IMR-90 (cell line): ENCODE measurements at regions not wholly inside any gene's neighbourhood (a gene's known extent, or its start where the extent isn't known, plus 50 kb on each side); places are given as distances from the start of the nearest gene placed in this dataset.
A peak's percentile ranks its signal among the peaks of the same experiment; 100 is the strongest.

Source experiments
- ATAC-seq: fragments of 200-7000 bp; cut with Tn5 transposase; 2 replicates; pipeline ENCODE4 v1.9.1; 2020; ENCODE audit warnings: low read depth, mild to moderate bottlenecking, moderate library complexity
- BruUV-seq: library from RNA; stranded (reverse); fragments of 400-500 nt; replicated peaks from 2 replicates; lab custom pipeline; 2021; lab: Mats Ljungman, UMichigan
- CTCF ChIA-PET: fragments of 300-600 bp; formaldehyde crosslinking; extraction: SDS; loops from one replicate; lab custom pipeline; 2021; ENCODE audit warnings: antibody characterized with exemption; lab: Yijun Ruan, JAX
- POLR2A ChIA-PET: fragments of 300-600 bp; sonication (Branson Sonifier 250); formaldehyde crosslinking; loops from one replicate; lab custom pipeline; 2022; ENCODE audit warnings: antibody characterized with exemption; ENCODE audit not compliant: unreplicated experiment; lab: Charles Lee
- DNase-seq: peaks from one replicate; pipeline ENCODE4 v3.0.0; 2013
- H2AFZ ChIP-seq: replicated peaks from 2 replicates; pipeline ENCODE3; 2013; ENCODE audit warnings: low read length, mild to moderate bottlenecking; ENCODE audit not compliant: poor library complexity
- H2AK5ac ChIP-seq: 2 replicates; pipeline ENCODE4 v1.6.1; 2013; ENCODE audit warnings: low read depth, low read length, inconsistent platforms
- H2AK9ac ChIP-seq: replicated peaks from 2 replicates; pipeline ENCODE3; 2013; ENCODE audit warnings: mild to moderate bottlenecking, low read depth, low read length, moderate library complexity; ENCODE audit not compliant: poor library complexity
- H2BK120ac ChIP-seq: 2 replicates; pipeline ENCODE4 v1.6.1; 2013; ENCODE audit warnings: low read depth, low read length, inconsistent platforms
- H2BK15ac ChIP-seq: 3 replicates; pipeline ENCODE4 v1.6.1; 2013; ENCODE audit warnings: low read depth, low read length, inconsistent platforms
- H2BK20ac ChIP-seq: 2 replicates; pipeline ENCODE4 v1.6.1; 2013; ENCODE audit warnings: low read depth, mild to moderate bottlenecking, inconsistent platforms, low read length, moderate library complexity
- H2BK5ac ChIP-seq: 2 replicates; pipeline ENCODE4 v1.6.1; 2013; ENCODE audit warnings: mild to moderate bottlenecking, low read depth, low read length, inconsistent platforms; ENCODE audit not compliant: poor library complexity, severe bottlenecking
- H3K14ac ChIP-seq: replicated peaks from 2 replicates; pipeline ENCODE4 v1.6.1; 2013; ENCODE audit warnings: low read depth, low read length, inconsistent platforms
- H3K18ac ChIP-seq: 2 replicates; pipeline ENCODE4 v1.6.1; 2013; ENCODE audit warnings: low read depth, low read length, control low read depth
- H3K23ac ChIP-seq: 2 replicates; pipeline ENCODE4 v1.6.1; 2013; ENCODE audit warnings: low read depth, low read length, inconsistent platforms
- H3K27ac ChIP-seq: 2 replicates; pipeline ENCODE4 v1.5.1; 2013; ENCODE audit warnings: mild to moderate bottlenecking, control low read depth, low read length; ENCODE audit not compliant: insufficient read depth
- H3K27me3 ChIP-seq: 2 replicates; pipeline ENCODE4 v1.6.1; 2013; ENCODE audit warnings: low read length; ENCODE audit not compliant: control insufficient read depth, insufficient read depth
- H3K36me3 ChIP-seq: 2 replicates; pipeline ENCODE4 v1.6.1; 2013; ENCODE audit warnings: low read length, mixed read lengths; ENCODE audit not compliant: control insufficient read depth, insufficient read depth
- H3K4ac ChIP-seq: 2 replicates; pipeline ENCODE4 v1.6.1; 2013; ENCODE audit warnings: low read depth, low read length, inconsistent platforms
- H3K4me1 ChIP-seq: 2 replicates; pipeline ENCODE4 v1.6.1; 2013; ENCODE audit warnings: low read length, mixed read lengths; ENCODE audit not compliant: control insufficient read depth, insufficient read depth
- H3K4me2 ChIP-seq: 2 replicates; pipeline ENCODE4 v1.6.1; 2013; ENCODE audit warnings: low read depth, mild to moderate bottlenecking, control low read depth, low read length, moderate library complexity
- H3K4me3 ChIP-seq: 2 replicates; pipeline ENCODE4 v1.5.1; 2013; ENCODE audit warnings: low read depth, mild to moderate bottlenecking, control low read depth, low read length, moderate library complexity; ENCODE audit not compliant: insufficient read depth
- H3K56ac ChIP-seq: 2 replicates; pipeline ENCODE4 v1.6.1; 2013; ENCODE audit warnings: low read length, inconsistent platforms; ENCODE audit not compliant: insufficient read depth; ENCODE audit errors: extremely low read depth
- H3K79me1 ChIP-seq, 2 experiments: 2 replicates each; pipeline ENCODE4 v1.6.1; 2013; ENCODE audit warnings: low read length in 2 of 2, inconsistent platforms in 1 of 2, low read depth in 1 of 2
- H3K9ac ChIP-seq: 2 replicates; pipeline ENCODE4 v1.6.1; 2013; ENCODE audit warnings: low read depth, low read length, control low read depth
- H3K9me1 ChIP-seq: 2 replicates; pipeline ENCODE4 v1.6.1; 2013; ENCODE audit warnings: low read length, inconsistent platforms; ENCODE audit not compliant: insufficient read depth
- H3K9me3 ChIP-seq: 2 replicates; pipeline ENCODE4 v1.6.1; 2013; ENCODE audit warnings: low read length; ENCODE audit not compliant: control insufficient read depth, insufficient read depth
- H4K20me1 ChIP-seq: 2 replicates; pipeline ENCODE4 v1.6.1; 2013; ENCODE audit warnings: low read length, inconsistent platforms; ENCODE audit not compliant: insufficient read depth
- H4K5ac ChIP-seq: 2 replicates; pipeline ENCODE4 v1.6.1; 2013; ENCODE audit warnings: mild to moderate bottlenecking, low read depth, low read length, control low read depth
- H4K8ac ChIP-seq, 2 experiments: 2 replicates each; pipeline ENCODE4 v1.6.1; 2013; ENCODE audit warnings: low read depth in 2 of 2, low read length in 2 of 2, control low read depth in 1 of 2, inconsistent platforms in 1 of 2
- H4K91ac ChIP-seq: 2 replicates; pipeline ENCODE4 v1.6.1; 2013; ENCODE audit warnings: low read depth, low read length, inconsistent platforms; ENCODE audit not compliant: insufficient read depth
- BHLHE40 ChIP-seq: fragments of 150-350 bp; IDR thresholded peaks from 2 replicates; pipeline ENCODE4 v1.6.1; 2016; ENCODE audit warnings: mild to moderate bottlenecking, low read depth, low read length
- CEBPB ChIP-seq: IDR thresholded peaks from 2 replicates; pipeline ENCODE4 v1.6.1; 2012; ENCODE audit warnings: low read depth, low read length, improper control_type of control experiment
- FOS ChIP-seq: fragments of 150-350 bp; IDR thresholded peaks from 2 replicates; pipeline ENCODE4 v1.6.1; 2016; ENCODE audit warnings: low read depth, low read length
- NFE2L2 ChIP-seq: fragments of 150-350 bp; IDR thresholded peaks from 2 replicates; pipeline ENCODE4 v1.6.1; 2016; ENCODE audit warnings: low read depth, mild to moderate bottlenecking, low read length
- WGBS, 2 experiments: methylation state at CpG; one replicate each; pipeline versions ENCODE4 v1.1.5 to v1.1.7; 2013; ENCODE audit warnings: missing lambda C conversion rate in 2 of 2; ENCODE audit not compliant: insufficient read length in 1 of 2; ENCODE audit errors: extremely low coverage in 2 of 2; 5-methylcytosine and 5-hydroxymethylcytosine counted together
- dilution Hi-C: fragments of 300-500 bp; cut with HindIII; formaldehyde crosslinking; loops from one replicate; pipeline ENCODE4 v1.14.3; 2018; ENCODE audit warnings: low sequenced_read_pairs; ENCODE audit not compliant: unreplicated experiment
- in situ Hi-C: fragments of 300-500 bp; cut with MboI; formaldehyde crosslinking; loops from 3 replicates; pipeline ENCODE4 v1.14.3; 2019; ENCODE audit warnings: low sequenced_read_pairs, inconsistent platforms, mixed read lengths
- intact Hi-C: fragments of 100-400 bp; cut with micrococcal nuclease; formaldehyde crosslinking; loops from 2 replicates; pipeline ENCODE4 v1.10.0; 2022
- TF ChIP-seq, protein P1 (sequence below): conservative IDR thresholded peaks from 2 replicates; pipeline ENCODE4 v1.5.1; 2012; ENCODE audit warnings: mild to moderate bottlenecking, low read depth, low read length, improper control_type of control experiment
- TF ChIP-seq, protein P2 (sequence below): fragments of 150-350 bp; IDR thresholded peaks from 2 replicates; pipeline ENCODE4 v1.6.1; 2017; ENCODE audit warnings: mild to moderate bottlenecking, antibody characterized with exemption, low read length, low read depth

- Histone ChIP-seq H2AK9ac (no peak overlapping the region), H3K4me1 (peaks cover 2% of the 10 kb centered on the region; the same call in 1 of the 2 replicates), H3K9ac (no peak overlapping the region), H3K36me3 (no peaks in the 10 kb centered on the region), H3K23ac (no peak overlapping the region), H3K56ac (no peak overlapping the region), H3K4me2 (peak overlapping the region; percentile 46; the same call in 1 of the 2 replicates), H2BK20ac (no peak overlapping the region), H4K20me1 (no peaks in the 10 kb centered on the region), H3K18ac (0 out of 2 replicates have a peak overlapping the region, but pooled peaks have one; percentile 41), H3K79me1 (no peaks in the 10 kb centered on the region), H2AK5ac (no peak overlapping the region), H2BK5ac (peak overlapping the region; percentile 50), H4K8ac (peak overlapping the region in 1 of 2 experiments; percentile 42; a peak in 1 of 4 replicates), H4K91ac (no peak overlapping the region), H3K27ac (no peak overlapping the region), H2BK15ac (no peak overlapping the region), H4K5ac (no peak overlapping the region; the same call in 1 of the 2 replicates), H3K4me3 (no peak overlapping the region), H3K9me1 (no peaks in the 10 kb centered on the region), H3K27me3 (no peaks in the 10 kb centered on the region), H2BK120ac (peak overlapping the region; percentile 56; the same call in 1 of the 2 replicates), H2AFZ (no peak overlapping the region), H3K9me3 (no peaks in the 10 kb centered on the region; the same call in 1 of the 2 replicates), H3K4ac (no peak overlapping the region), H3K14ac (no peak overlapping the region)
- peak; percentile 88 for DNase-seq
- intact Hi-C loops: no loop called here
- in situ Hi-C loops: no loop called here
- ChIA-PET CTCF (no interaction called here), POLR2A (no interaction called here)
- dilution Hi-C loops: no loop called here
- TF ChIP-seq, protein P1, sequence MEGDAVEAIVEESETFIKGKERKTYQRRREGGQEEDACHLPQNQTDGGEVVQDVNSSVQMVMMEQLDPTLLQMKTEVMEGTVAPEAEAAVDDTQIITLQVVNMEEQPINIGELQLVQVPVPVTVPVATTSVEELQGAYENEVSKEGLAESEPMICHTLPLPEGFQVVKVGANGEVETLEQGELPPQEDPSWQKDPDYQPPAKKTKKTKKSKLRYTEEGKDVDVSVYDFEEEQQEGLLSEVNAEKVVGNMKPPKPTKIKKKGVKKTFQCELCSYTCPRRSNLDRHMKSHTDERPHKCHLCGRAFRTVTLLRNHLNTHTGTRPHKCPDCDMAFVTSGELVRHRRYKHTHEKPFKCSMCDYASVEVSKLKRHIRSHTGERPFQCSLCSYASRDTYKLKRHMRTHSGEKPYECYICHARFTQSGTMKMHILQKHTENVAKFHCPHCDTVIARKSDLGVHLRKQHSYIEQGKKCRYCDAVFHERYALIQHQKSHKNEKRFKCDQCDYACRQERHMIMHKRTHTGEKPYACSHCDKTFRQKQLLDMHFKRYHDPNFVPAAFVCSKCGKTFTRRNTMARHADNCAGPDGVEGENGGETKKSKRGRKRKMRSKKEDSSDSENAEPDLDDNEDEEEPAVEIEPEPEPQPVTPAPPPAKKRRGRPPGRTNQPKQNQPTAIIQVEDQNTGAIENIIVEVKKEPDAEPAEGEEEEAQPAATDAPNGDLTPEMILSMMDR: no peak
- TF ChIP-seq BHLHE40 (peak; percentile 46; the same call in 1 of the 2 replicates), FOS (peak; percentile 73), NFE2L2 (peak; percentile 56), CEBPB (no peak)
- TF ChIP-seq, protein P2, sequence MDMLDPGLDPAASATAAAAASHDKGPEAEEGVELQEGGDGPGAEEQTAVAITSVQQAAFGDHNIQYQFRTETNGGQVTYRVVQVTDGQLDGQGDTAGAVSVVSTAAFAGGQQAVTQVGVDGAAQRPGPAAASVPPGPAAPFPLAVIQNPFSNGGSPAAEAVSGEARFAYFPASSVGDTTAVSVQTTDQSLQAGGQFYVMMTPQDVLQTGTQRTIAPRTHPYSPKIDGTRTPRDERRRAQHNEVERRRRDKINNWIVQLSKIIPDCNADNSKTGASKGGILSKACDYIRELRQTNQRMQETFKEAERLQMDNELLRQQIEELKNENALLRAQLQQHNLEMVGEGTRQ: no peak
- ATAC-seq: peak; percentile 89
- WGBS, 2 experiments: no CpG with 5 or more reads among the region's 3 CpGs
- no TSS peak for BruUV-seq
Measured at GRCh38 chr1:79811173-79811572, 804.6 kb upstream of the ADGRL4 start.
